ENCODE measurements at regions not wholly inside any gene's neighbourhood (a gene's known extent, or its start where the extent isn't known, plus 50 kb on each side); places are given as distances from the start of the nearest gene placed in this dataset.

- no peak for TF ChIP-seq CTCF (IDR thresholded peaks at IDR 0.05 in 8 of 11, conservative IDR thresholded peaks at IDR 0.05 in 3 of 11)
- TF ChIP-seq POLR2A (IDR thresholded peaks at IDR 0.05): no peak
- no peak for TF ChIP-seq POLR2AphosphoS5 (IDR thresholded peaks at IDR 0.05)
These were observed 57.5 kb upstream of the PAX7 start for GRCh38 chr1:18573170-18573569.

All from spleen (tissue), 7 donors.